OCI-LY1 (cell line): ENCODE measurements at regions not wholly inside any gene's neighbourhood (a gene's known extent, or its start where the extent isn't known, plus 50 kb on each side); places are given as distances from the start of the nearest gene placed in this dataset.

Source experiments
- CTCF ChIP-seq: fragments of 200-600 bp; sonication (generic), shearing (Covaris generic); IDR thresholded peaks from 2 replicates; pipeline ENCODE4 v1.5.1; 2017; ENCODE audit warnings: mild to moderate bottlenecking, antibody characterized with exemption, low read length, moderate library complexity, mixed read lengths
- EZH2 ChIP-seq: fragments of 200-600 bp; sonication (generic), shearing (Covaris generic); IDR thresholded peaks from 2 replicates; pipeline ENCODE4 v1.8.0; 2017; ENCODE audit warnings: borderline replicate concordance, mixed run types, mild to moderate bottlenecking, antibody characterized with exemption, low read length, moderate library complexity, mixed read lengths

- no peak for TF ChIP-seq CTCF
- no peak for TF ChIP-seq EZH2
These were observed 250.5 kb upstream of the RAB6C start for GRCh38 chr2:129729011-129729410.
